ENCODE measurements at regions not wholly inside any gene's neighbourhood (a gene's known extent, or its start where the extent isn't known, plus 50 kb on each side); places are given as distances from the start of the nearest gene placed in this dataset.

- Histone ChIP-seq H3K4me3 (ENCODE audit: low read length) (no peak overlapping the region), H3K4me1 (ENCODE audit: control insufficient read depth, insufficient read depth, low read length) (no peaks in the 10 kb centered on the region), H3K27me3 (ENCODE audit: control insufficient read depth, insufficient read depth, low read length) (no peaks in the 10 kb centered on the region), H3K36me3 (ENCODE audit: control insufficient read depth, insufficient read depth, low read length) (no peaks in the 10 kb centered on the region), H3K27ac (ENCODE audit: low read length) (no peak overlapping the region), H3K9me3 (ENCODE audit: control insufficient read depth, insufficient read depth, low read length) (no peaks in the 10 kb centered on the region)
- ATAC-seq (no peak), DNase-seq (no peak)
- no peak overlapping the region for H3K4me3 Mint-ChIP-seq
- no peaks in the 10 kb centered on the region for H3K4me1 Mint-ChIP-seq
- intact Hi-C loops (cut with micrococcal nuclease) = no loop called here
- H3K36me3 Mint-ChIP-seq = no peaks in the 10 kb centered on the region
- no peak overlapping the region for H3K27ac Mint-ChIP-seq
- peaks cover 5 to 10% of the 10 kb centered on the region in 2 donors for H3K9me3 Mint-ChIP-seq
- H3K27me3 Mint-ChIP-seq (ENCODE audit: low read depth in 2 of 2) = no peaks in the 10 kb centered on the region
- no peak for TF ChIP-seq CTCF (IDR thresholded peaks at IDR 0.05)
- 100% methylated on average over 1 of the region's 1 CpG for WGBS (ENCODE audit: insufficient coverage)
These were observed 319.6 kb upstream of the POU3F2 start for GRCh38 chr6:98514796-98515195.

GRCh38 chr6:98516206-98516605 is 318.2 kb upstream of the POU3F2 start:
- intact Hi-C loops (cut with micrococcal nuclease) = no loop called here
- no peak overlapping the region for H3K27ac Mint-ChIP-seq
- Histone ChIP-seq H3K4me1 (ENCODE audit: control insufficient read depth, insufficient read depth, low read length) (no peaks in the 10 kb centered on the region), H3K36me3 (ENCODE audit: control insufficient read depth, insufficient read depth, low read length) (no peaks in the 10 kb centered on the region), H3K4me3 (ENCODE audit: low read length) (no peak overlapping the region), H3K9me3 (ENCODE audit: control insufficient read depth, insufficient read depth, low read length) (no peaks in the 10 kb centered on the region), H3K27ac (ENCODE audit: low read length) (no peak overlapping the region), H3K27me3 (ENCODE audit: control insufficient read depth, insufficient read depth, low read length) (no peaks in the 10 kb centered on the region)
- ATAC-seq = no peak
- H3K27me3 Mint-ChIP-seq (ENCODE audit: low read depth in 2 of 2) = no peaks in the 10 kb centered on the region
- H3K4me3 Mint-ChIP-seq = no peak overlapping the region
- no peak for DNase-seq
- no peak for TF ChIP-seq CTCF (IDR thresholded peaks at IDR 0.05)
- no peaks in the 10 kb centered on the region for H3K4me1 Mint-ChIP-seq
- H3K9me3 Mint-ChIP-seq = peaks cover 7% of the 10 kb centered on the region in 2 donors
- no peaks in the 10 kb centered on the region for H3K36me3 Mint-ChIP-seq
- 77% methylated on average over 1 of the region's 2 CpGs for WGBS (ENCODE audit: insufficient coverage)

- Mint-ChIP-seq H3K4me3 (no peak overlapping the region), H3K9me3 (peaks cover 7 to 8% of the 10 kb centered on the region in 2 donors), H3K36me3 (no peaks in the 10 kb centered on the region), H3K27me3 (ENCODE audit: low read depth in 2 of 2) (no peaks in the 10 kb centered on the region), H3K27ac (no peak overlapping the region), H3K4me1 (no peaks in the 10 kb centered on the region)
- Histone ChIP-seq H3K27me3 (ENCODE audit: control insufficient read depth, insufficient read depth, low read length) (no peaks in the 10 kb centered on the region), H3K4me1 (ENCODE audit: control insufficient read depth, insufficient read depth, low read length) (no peaks in the 10 kb centered on the region), H3K36me3 (ENCODE audit: control insufficient read depth, insufficient read depth, low read length) (no peaks in the 10 kb centered on the region), H3K27ac (ENCODE audit: low read length) (no peak overlapping the region), H3K9me3 (ENCODE audit: control insufficient read depth, insufficient read depth, low read length) (no peaks in the 10 kb centered on the region), H3K4me3 (ENCODE audit: low read length) (no peak overlapping the region)
- TF ChIP-seq CTCF (IDR thresholded peaks at IDR 0.05) = no peak
- no peak for DNase-seq
- ATAC-seq = no peak
- WGBS (ENCODE audit: insufficient coverage) = 50% methylated on average over 2 of the region's 4 CpGs
- intact Hi-C loops (cut with micrococcal nuclease) = no loop called here
These were observed 317.5 kb upstream of the POU3F2 start for GRCh38 chr6:98516866-98517265.

- 30% methylated on average over 3 of the region's 3 CpGs for WGBS (ENCODE audit: insufficient coverage)
- peaks cover under 1% of the 10 kb centered on the region for H3K9me3 ChIP-seq (ENCODE audit: control insufficient read depth, insufficient read depth, low read length)
- no peaks in the 10 kb centered on the region for H3K4me1 Mint-ChIP-seq
- ATAC-seq (no peak), DNase-seq (no peak)
- no peaks in the 10 kb centered on the region for H3K27me3 Mint-ChIP-seq (ENCODE audit: low read depth in 2 of 2)
- TF ChIP-seq CTCF (IDR thresholded peaks at IDR 0.05) = no peak
- H3K9me3 Mint-ChIP-seq = peaks cover 2 to 8% of the 10 kb centered on the region in 2 donors
- intact Hi-C loops (cut with micrococcal nuclease) = no loop called here
- H3K27ac ChIP-seq (ENCODE audit: low read length) = no peak overlapping the region
- H3K36me3 ChIP-seq (ENCODE audit: control insufficient read depth, insufficient read depth, low read length) = no peaks in the 10 kb centered on the region
- H3K4me3 ChIP-seq (ENCODE audit: low read length) = no peak overlapping the region
- H3K4me1 ChIP-seq (ENCODE audit: control insufficient read depth, insufficient read depth, low read length) = no peaks in the 10 kb centered on the region
- H3K36me3 Mint-ChIP-seq = no peaks in the 10 kb centered on the region
- no peak overlapping the region for H3K27ac Mint-ChIP-seq
- H3K4me3 Mint-ChIP-seq = no peak overlapping the region
- no peaks in the 10 kb centered on the region for H3K27me3 ChIP-seq (ENCODE audit: control insufficient read depth, insufficient read depth, low read length)
These were observed 308.5 kb upstream of the POU3F2 start for GRCh38 chr6:98525860-98526259.

Measured in natural killer cell (primary cell).